IPS DF 4.7 (cell line): ENCODE measurements at regions not wholly inside any gene's neighbourhood (a gene's known extent, or its start where the extent isn't known, plus 50 kb on each side); places are given as distances from the start of the nearest gene placed in this dataset.
"Not testable (repeated sequence)": the region's sequence is repeated elsewhere in the genome, so short reads cannot be mapped to it uniquely, and the experiment has no call there.

ENCODE experiments used
- DNase-seq: peaks from one replicate; pipeline ENCODE4 v3.0.0-alpha.2; 2013; ENCODE audit warnings: low spot score; ENCODE audit errors: extremely low read depth

- no peak for DNase-seq
Measured at GRCh38 chr2:190150413-190150812, 87.9 kb upstream of the MSTN start.

DNA sequence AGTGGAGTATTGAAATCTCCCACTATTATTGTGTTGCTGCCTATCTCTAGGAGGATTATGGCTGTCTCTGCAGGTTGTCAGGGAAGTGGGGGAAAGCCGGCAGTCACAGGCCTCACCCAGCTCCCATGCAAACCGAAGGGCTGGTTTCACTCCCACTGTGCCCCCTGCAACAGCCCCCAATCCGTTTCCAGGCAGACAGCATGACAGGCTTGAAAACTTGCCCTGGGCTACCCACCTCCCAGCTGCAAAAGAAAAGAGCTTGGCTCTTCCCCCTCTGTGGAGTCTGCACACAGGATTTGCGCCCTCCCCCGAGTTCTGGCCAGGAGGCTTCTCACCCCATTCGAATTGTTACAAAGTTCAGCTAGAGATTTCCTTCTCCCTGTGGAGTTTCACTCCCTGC, 87.4 kb upstream of the MSTN start:
- DNase-seq = no peak

DNA sequence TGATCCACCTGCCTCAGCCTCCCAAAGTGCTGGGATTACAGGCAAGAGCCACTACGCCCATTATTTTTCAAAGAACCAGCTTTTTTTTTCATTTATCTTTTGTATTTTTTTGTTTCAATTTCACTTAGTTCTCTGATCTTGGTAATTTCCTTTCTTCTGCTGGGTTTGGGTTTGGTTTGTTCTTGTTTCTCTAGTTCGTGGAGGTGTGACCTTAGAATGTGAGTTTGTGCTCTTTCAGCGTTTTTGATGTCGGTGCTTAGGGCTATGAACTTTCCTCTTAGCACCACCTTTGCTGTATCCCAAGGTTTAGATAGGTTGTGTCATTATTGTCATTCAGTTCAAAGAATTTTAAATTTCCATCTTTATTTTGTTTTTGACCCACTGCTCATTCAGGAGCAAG, 86.7 kb upstream of the MSTN start:
- no peak for DNase-seq

DNA sequence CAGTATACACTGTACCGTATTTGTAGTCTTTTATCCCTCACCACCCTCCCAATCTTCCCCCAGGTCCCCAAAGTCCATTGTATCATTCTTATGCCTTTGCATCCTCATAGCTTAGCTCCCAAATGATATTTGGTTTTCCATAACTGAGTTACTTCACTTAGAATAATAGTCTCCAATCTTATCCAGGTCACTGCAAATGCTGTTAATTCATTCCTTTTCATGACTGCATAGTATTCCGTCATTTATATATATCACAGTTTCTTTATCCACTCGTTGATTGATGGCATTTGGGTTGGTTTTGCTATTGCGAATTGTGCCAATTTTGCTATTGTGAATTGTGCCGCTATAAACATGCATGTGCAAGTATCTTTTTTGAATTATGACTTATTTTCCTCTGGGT, 83.6 kb upstream of the MSTN start:
- not testable (repeated sequence) for DNase-seq

DNA sequence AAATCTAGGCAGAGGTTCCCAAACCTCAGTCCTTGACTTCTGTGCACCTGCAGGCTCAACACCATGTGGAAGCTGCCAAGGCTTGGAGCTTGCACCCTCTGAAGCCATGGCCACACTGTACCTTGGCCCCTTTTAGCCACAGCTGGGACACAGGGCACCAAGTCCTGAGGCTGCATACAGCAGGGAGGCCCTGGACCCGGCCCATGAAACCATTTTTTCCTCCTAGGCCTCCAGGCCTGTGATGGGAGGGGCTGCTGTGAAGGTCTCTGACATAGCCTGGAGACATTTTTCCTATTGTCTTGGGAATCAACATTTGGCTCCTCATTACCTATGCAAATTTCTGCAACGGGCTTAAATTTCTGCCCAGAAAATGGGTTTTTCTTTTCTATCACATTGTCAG, 77.9 kb upstream of the MSTN start:
- not testable (repeated sequence) for DNase-seq

GRCh38 chr2:190139371-190139770, 76.8 kb upstream of the MSTN start:
- DNase-seq = no peak

- DNase-seq = no peak
Measured at GRCh38 chr2:190138032-190138431, 75.5 kb upstream of the MSTN start.

DNA sequence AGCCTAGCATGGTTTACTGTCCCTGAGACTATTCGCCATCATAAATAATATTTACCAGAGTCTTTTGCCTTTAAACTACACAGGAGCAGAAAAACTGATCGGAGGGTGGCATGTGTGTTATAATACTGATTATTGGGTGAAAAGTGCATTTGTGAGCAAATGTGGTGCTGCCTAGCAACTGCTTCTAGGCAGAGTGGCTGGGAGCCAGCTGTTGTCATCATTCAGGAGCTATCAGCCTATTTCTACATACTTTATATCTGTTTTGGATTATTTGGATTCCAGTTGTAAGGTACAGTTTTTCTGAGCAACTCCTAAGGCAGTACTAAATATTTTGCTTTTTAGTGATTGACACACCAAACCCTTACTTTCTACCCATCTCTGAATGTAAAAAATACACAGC, 75.0 kb upstream of the MSTN start:
- DNase-seq = no peak

DNA sequence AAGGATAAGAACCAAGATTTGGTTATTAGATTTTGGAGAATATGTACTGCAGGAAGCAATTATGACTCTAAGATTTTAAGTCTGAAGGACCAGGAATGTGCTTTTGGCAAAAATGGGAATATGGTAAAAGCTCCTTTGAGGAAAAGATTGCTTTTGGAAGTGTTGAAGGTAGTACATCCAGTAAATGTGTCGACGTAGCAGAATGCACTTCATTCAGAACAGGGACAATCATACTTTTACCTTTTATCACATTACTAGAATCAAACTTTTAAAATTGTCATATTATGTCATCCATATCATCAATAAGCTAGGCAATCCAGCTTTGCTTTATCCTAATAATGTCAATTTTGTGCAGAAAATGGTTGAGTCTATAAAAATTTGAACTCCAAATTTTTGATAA, 74.3 kb upstream of the MSTN start:
- DNase-seq = no peak

- no peak for DNase-seq
Measured at GRCh38 chr2:190136259-190136658, 73.7 kb upstream of the MSTN start.

- DNase-seq = no peak
Measured at GRCh38 chr2:190129421-190130199, 67.1 kb upstream of the MSTN start.

GRCh38 chr2:190127651-190128050, 65.1 kb upstream of the MSTN start:
- DNase-seq = no peak

- no peak for DNase-seq
Measured at GRCh38 chr2:190126798-190127197, 64.3 kb upstream of the MSTN start.

GRCh38 chr2:190123956-190124355, 61.4 kb upstream of the MSTN start:
- DNase-seq = no peak

DNA sequence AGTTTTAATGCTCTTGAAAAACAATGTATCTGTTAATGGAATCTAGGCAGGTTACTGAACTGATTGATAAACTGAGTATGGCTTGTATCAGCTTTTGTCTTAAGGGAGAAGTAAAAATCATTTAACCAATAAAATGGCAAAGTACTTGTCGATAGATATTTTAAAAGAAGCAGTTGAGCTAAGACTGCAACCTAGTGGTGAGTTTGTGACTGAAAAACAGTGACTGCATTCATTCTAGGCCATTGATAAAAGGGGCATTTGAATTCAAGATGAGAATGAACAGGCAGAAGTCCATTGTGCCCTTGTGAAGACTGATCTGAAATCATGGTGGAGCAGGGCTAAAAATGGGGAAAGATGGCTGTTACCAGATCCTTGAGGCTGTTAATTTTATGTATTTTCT, 59.4 kb upstream of the MSTN start:
- peak; percentile 44 for DNase-seq

DNA sequence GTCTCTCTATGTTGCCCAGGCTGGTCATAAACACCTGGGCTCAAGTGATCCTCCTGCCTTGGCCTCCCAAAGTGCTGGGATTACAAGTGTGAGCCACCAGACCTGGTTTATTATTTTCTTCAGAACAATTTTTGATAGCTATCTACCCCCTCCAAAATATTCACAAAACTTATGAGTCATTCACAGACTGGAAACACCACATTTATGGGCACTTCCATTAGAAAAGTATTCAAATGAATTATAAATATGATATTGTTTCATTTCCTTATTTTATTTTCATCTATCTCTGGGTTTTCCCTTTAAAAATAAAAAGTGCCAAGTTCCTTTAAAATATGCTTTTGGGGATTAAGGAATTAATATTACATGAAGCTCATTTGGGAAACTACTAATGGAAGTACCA, 58.8 kb upstream of the MSTN start:
- no peak for DNase-seq

DNA sequence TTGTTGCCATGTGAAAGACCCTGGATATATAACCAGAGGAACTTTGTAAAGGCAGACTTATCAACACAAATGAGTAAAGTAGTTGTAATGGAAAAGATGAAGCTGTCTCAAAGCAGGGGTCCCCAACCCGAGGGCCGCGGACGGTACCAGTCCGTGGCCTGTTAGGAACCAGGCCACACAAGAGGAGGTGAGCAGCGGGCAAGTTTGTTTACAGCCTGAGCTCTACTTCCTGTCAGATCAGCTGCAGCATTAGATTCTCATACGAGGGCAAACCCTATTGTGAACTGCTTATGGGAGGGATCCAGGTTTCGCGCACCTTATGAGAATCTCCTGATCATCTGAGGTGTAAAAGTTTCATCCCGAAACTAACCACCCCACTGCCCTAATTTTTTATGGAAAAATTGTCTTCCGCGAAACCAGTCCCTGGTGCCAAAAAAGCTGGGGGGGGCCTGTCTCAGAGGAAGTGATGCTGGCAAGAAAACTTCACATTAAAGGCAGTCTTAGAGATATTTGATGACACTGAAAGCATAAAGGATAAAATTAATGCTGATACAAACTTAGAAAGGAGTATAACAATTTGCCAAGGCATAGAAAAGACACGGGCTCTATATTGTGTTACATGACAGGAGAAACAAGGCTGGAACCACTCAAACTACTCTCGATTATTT, 57.5 kb upstream of the MSTN start:
- no peak for DNase-seq

GRCh38 chr2:190119257-190119656, 56.7 kb upstream of the MSTN start:
- DNase-seq = peak; percentile 7

DNA sequence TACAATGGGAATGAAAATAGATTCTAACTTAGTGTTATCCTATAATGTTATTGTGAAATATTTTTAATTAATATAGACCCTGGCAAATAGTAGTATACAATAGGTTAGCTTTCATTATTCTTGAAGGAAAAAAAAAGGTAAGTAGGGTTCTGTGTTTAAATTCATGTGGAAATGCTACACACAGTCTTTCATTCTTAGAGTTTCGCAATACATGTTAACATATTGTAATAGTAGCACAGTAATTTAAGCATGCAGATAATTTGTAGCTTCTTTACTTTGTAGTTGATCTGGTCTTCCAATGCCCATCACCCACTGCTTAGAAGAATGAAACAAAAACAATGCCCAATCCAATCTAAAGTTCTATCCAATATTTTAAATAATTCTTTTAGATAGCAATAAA, 54.8 kb upstream of the MSTN start:
- DNase-seq = no peak

DNA sequence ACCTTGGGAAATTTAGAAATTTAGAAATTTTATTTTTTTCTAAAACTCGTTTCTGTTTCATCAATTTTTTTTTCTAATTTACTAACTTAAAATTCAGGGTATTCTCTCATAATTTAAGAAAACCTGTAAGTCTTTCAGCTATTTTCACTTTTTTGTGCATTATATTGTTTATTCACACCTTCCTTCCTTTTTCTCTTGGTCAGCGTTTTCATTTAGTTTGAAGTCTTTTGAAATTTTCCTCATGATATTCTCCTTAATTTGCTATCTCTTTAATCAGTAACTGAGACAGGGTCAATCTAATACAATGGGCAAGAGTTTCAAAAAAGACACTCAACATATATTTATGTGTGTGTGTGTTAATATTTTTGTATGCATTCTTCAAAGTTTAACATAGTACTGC, 50.5 kb upstream of the MSTN start:
- DNase-seq = no peak
